K562 (cell line): ENCODE measurements at regions not wholly inside any gene's neighbourhood (a gene's known extent, or its start where the extent isn't known, plus 50 kb on each side); places are given as distances from the start of the nearest gene placed in this dataset.

Experiments
- ARID1B ChIP-seq: fragments of 450-650 bp; IDR thresholded peaks from 2 replicates; pipeline ENCODE4 v1.6.1; 2016; ENCODE audit warnings: antibody characterized with exemption, mild to moderate bottlenecking, inconsistent platforms
- CCNT2 ChIP-seq: IDR thresholded peaks from 2 replicates; pipeline ENCODE4 v1.6.1; 2011; ENCODE audit warnings: borderline replicate concordance, low read depth, mild to moderate bottlenecking, moderate library complexity, mixed read lengths, low read length; ENCODE audit not compliant: insufficient read length; ENCODE audit errors: extremely low read depth
- CEBPG ChIP-seq, 3 experiments: fragments of 200-800 bp in 1 of 3; sonication (Bioruptor generic) in 1 of 3; sonication (generic) in 1 of 3; formaldehyde crosslinking in 1 of 3; IDR thresholded peaks in 2 of 3; conservative IDR thresholded peaks in 1 of 3; 2 replicates each; pipeline versions ENCODE4 v1.6.1 to v1.8.0; 2016 to 2022; ENCODE audit warnings: missing compliant biosample characterization in 2 of 3, missing genetic modification characterization in 2 of 3, mild to moderate bottlenecking in 1 of 3, missing genetic modification reagents in 1 of 3
- CREB3 ChIP-seq: fragments of 450-650 bp; conservative IDR thresholded peaks from 2 replicates; pipeline ENCODE4 v1.6.1; 2016; ENCODE audit warnings: missing genetic modification characterization, low read depth, mild to moderate bottlenecking, missing compliant biosample characterization, moderate library complexity
- CREM ChIP-seq: IDR thresholded peaks from 2 replicates; pipeline ENCODE4 v1.6.1; 2014; ENCODE audit warnings: antibody characterized with exemption, low read depth
- FOSL1 ChIP-seq: fragments of 200-800 bp; sonication (Bioruptor generic); conservative IDR thresholded peaks from 2 replicates; pipeline ENCODE4 v1.6.1; 2016; ENCODE audit warnings: missing genetic modification characterization, missing compliant biosample characterization
- FOXO4 ChIP-seq: fragments of 450-650 bp; formaldehyde crosslinking; IDR thresholded peaks from 2 replicates; pipeline ENCODE4 v1.4.0; 2020; ENCODE audit warnings: mild to moderate bottlenecking, moderate library complexity
- GABPA ChIP-seq: fragments of 200-800 bp; sonication (Bioruptor generic); conservative IDR thresholded peaks from 2 replicates; pipeline ENCODE4 v1.6.1; 2016; ENCODE audit warnings: low read depth, missing genetic modification characterization, missing compliant biosample characterization
- JUND ChIP-seq, 2 experiments: IDR thresholded peaks; 2 replicates in 1 of 2; 3 replicates in 1 of 2; pipeline ENCODE4 v1.6.1; 2011; ENCODE audit warnings: borderline replicate concordance in 2 of 2, low read depth in 2 of 2, low read length in 2 of 2, improper control_type of control experiment in 1 of 2, missing biosample characterization in 1 of 2, missing genetic modification characterization in 1 of 2, missing genetic modification reagents in 1 of 2
- MAFK ChIP-seq: IDR thresholded peaks from 2 replicates; pipeline ENCODE4 v1.6.1; 2011; ENCODE audit warnings: low read length, improper control_type of control experiment
- MEIS2 ChIP-seq: fragments of 450-650 bp; IDR thresholded peaks from 2 replicates; pipeline ENCODE4 v1.6.1; 2014; ENCODE audit warnings: mild to moderate bottlenecking; ENCODE audit not compliant: partially characterized antibody
- NFATC3 ChIP-seq: fragments of 450-650 bp; IDR thresholded peaks from 2 replicates; pipeline ENCODE4 v1.6.1; 2017; ENCODE audit warnings: mild to moderate bottlenecking
- NONO ChIP-seq, 2 experiments: fragments of 200-400 bp in 1 of 2; fragments of 450-650 bp in 1 of 2; formaldehyde crosslinking in 1 of 2; IDR thresholded peaks; 2 replicates each; pipeline ENCODE4 v1.6.1; 2017; ENCODE audit warnings: low read depth in 2 of 2, mild to moderate bottlenecking in 2 of 2, moderate library complexity in 2 of 2, low read length in 1 of 2
- PCBP2 ChIP-seq: fragments of 200-400 bp; formaldehyde crosslinking; IDR thresholded peaks from 2 replicates; pipeline ENCODE4 v1.6.1; 2018; ENCODE audit warnings: low read length, low read depth, mild to moderate bottlenecking, moderate library complexity; ENCODE audit not compliant: poor library complexity, severe bottlenecking
- RHOXF2B ChIP-seq: fragments of 250-450 bp; sonication (Bioruptor Pico); conservative IDR thresholded peaks from 2 replicates; pipeline ENCODE4 v1.5.1; 2021
- SIX5 ChIP-seq, 2 experiments: IDR thresholded peaks; 2 replicates each; pipeline ENCODE4 v1.6.1; 2011; ENCODE audit warnings: low read length in 2 of 2, borderline replicate concordance in 1 of 2, low read depth in 1 of 2, mild to moderate bottlenecking in 1 of 2, moderate library complexity in 1 of 2; ENCODE audit not compliant: insufficient read depth in 1 of 2
- SMARCE1 ChIP-seq: fragments of 450-650 bp; IDR thresholded peaks from 2 replicates; pipeline ENCODE4 v1.7.1; 2016; ENCODE audit warnings: mild to moderate bottlenecking
- TCF3 ChIP-seq: sonication (generic); formaldehyde crosslinking; IDR thresholded peaks from 2 replicates; pipeline ENCODE4 v1.4.0; 2020; ENCODE audit warnings: mild to moderate bottlenecking, missing genetic modification reagents
- THAP12 ChIP-seq: fragments of 250-450 bp; sonication (Bioruptor Pico); IDR thresholded peaks from 2 replicates; pipeline ENCODE4 v1.9.0; 2021; ENCODE audit warnings: mild to moderate bottlenecking, inconsistent platforms
- U2AF2 ChIP-seq: fragments of 200-400 bp; formaldehyde crosslinking; optimal IDR thresholded peaks from 2 replicates; pipeline ENCODE3; 2017; ENCODE audit warnings: low read depth, mild to moderate bottlenecking, low read length
- VEZF1 ChIP-seq: fragments of 200-800 bp; sonication (Bioruptor generic); IDR thresholded peaks from 2 replicates; pipeline ENCODE4 v1.6.1; 2017; ENCODE audit warnings: missing genetic modification characterization, missing compliant biosample characterization
- ZNF764 ChIP-seq: fragments of 250-450 bp; sonication (Bioruptor Pico); IDR thresholded peaks from 2 replicates; pipeline ENCODE4 v1.4.0; 2020; ENCODE audit warnings: low read depth, mild to moderate bottlenecking, moderate library complexity

- TF ChIP-seq JUND (IDR thresholded peaks at IDR 0.05; ENCODE audit: borderline replicate concordance, low read depth, low read length) (peak; percentile 91), JUND (tag; IDR thresholded peaks at IDR 0.05; ENCODE audit: borderline replicate concordance, low read depth, low read length) (peak; percentile 92), CREB3 (no peak), CREM (peak; percentile 40; the same call in 1 of the 2 replicates), RHOXF2B (CRISPR knock-in tag) (no peak), GABPA (tag) (no peak), FOXO4 (CRISPR knock-in tag) (no peak), SMARCE1 (peak; percentile 60; the same call in 1 of the 2 replicates), NONO (IDR thresholded peaks at IDR 0.05; ENCODE audit: low read depth in 2 of 2, low read length in 1 of 2) (no peak), TCF3 (peak; percentile 33; the same call in 1 of the 2 replicates), U2AF2 (no peak), CEBPG (CRISPR knock-in tag; IDR thresholded peaks at IDR 0.05) (no peak), CEBPG (tag; conservative IDR thresholded peaks at IDR 0.05 in 1 of 2, IDR thresholded peaks at IDR 0.05 in 1 of 2) (0 out of 4 replicates have a peak, but pooled peaks of 1 of the 2 experiments have one; percentile 33), SIX5 (IDR thresholded peaks at IDR 0.05; ENCODE audit: borderline replicate concordance in 1 of 2, insufficient read depth in 1 of 2, low read depth in 1 of 2, low read length in 2 of 2) (no peak), ZNF764 (CRISPR knock-in tag) (no peak), CCNT2 (peak; percentile 31), MEIS2 (peak; percentile 68), MAFK (no peak), FOSL1 (tag) (peak; percentile 95), NFATC3 (peak; percentile 90), VEZF1 (CRISPR knock-in tag) (no peak), PCBP2 (no peak), THAP12 (no peak), ARID1B (peak; percentile 65)
These were observed 164.8 kb upstream of the NRXN3 start (continued) for GRCh38 chr14:78005325-78005724.
